Heart right ventricle (tissue), 16 donors: ENCODE measurements at regions not wholly inside any gene's neighbourhood (a gene's known extent, or its start where the extent isn't known, plus 50 kb on each side); places are given as distances from the start of the nearest gene placed in this dataset.
A peak's percentile ranks its signal among the peaks of the same experiment; 100 is the strongest.

Experiments
- ATAC-seq, 8 donors: fragments of 200-7000 bp; cut with Tn5 transposase; one replicate each; pipeline ENCODE4 v1.9.1; 2020; ENCODE audit warnings: mild to moderate bottlenecking in 8 of 8, moderate library complexity in 8 of 8, moderate number of reproducible peaks in 1 of 8
- DNase-seq, 2 donors: peaks; one replicate each; pipeline ENCODE4 v3.0.0-alpha.2; 2020
- H3K27ac ChIP-seq, 10 donors: fragments of 200-600 bp; sonication (generic) in 2 of 10; one replicate each; pipeline versions ENCODE4 v1.5.0 to v1.8.0; 2020 to 2022; ENCODE audit warnings: mild to moderate bottlenecking in 3 of 10
- H3K27me3 ChIP-seq, 7 donors: fragments of 200-600 bp; one replicate each; pipeline ENCODE4 v1.8.0; 2021 to 2022; ENCODE audit warnings: mild to moderate bottlenecking in 2 of 7
- H3K36me3 ChIP-seq, 9 donors: fragments of 200-600 bp; sonication (generic) in 1 of 9; one replicate each; pipeline versions ENCODE4 v1.5.0 to v1.8.0; 2020 to 2022; ENCODE audit warnings: mild to moderate bottlenecking in 2 of 9
- H3K4me1 ChIP-seq, 9 donors: fragments of 200-600 bp; sonication (generic) in 1 of 9; one replicate each; pipeline versions ENCODE4 v1.5.0 to v1.8.0; 2020 to 2022; ENCODE audit warnings: mild to moderate bottlenecking in 4 of 9
- H3K4me3 ChIP-seq, 10 donors: fragments of 200-600 bp; sonication (generic) in 2 of 10; one replicate each; pipeline versions ENCODE4 v1.5.0 to v1.8.0; 2020 to 2022; ENCODE audit warnings: mild to moderate bottlenecking in 7 of 10, moderate library complexity in 2 of 10
- H3K9me3 ChIP-seq, 11 donors: fragments of 200-600 bp in 10 of 11; sonication (generic) in 2 of 11; one replicate each; pipeline versions ENCODE4 v1.5.0 to v1.8.0; 2013 to 2022; ENCODE audit warnings: mild to moderate bottlenecking in 2 of 11, control low read depth in 1 of 11, moderate library complexity in 1 of 11
- CTCF ChIP-seq, 9 donors: fragments of 200-600 bp; sonication (generic) in 2 of 9; IDR thresholded peaks; one replicate each; pipeline versions ENCODE4 v1.5.0 to v1.8.0; 2021 to 2022; ENCODE audit warnings: antibody characterized with exemption in 9 of 9, mild to moderate bottlenecking in 5 of 9, moderate library complexity in 1 of 9
- whole genome bisulfite sequencing, 2 donors: extraction: QIAGEN DNeasy Blood & Tissue Kit; methylation state at CpG; one replicate each; pipeline ENCODE4 v1.1.7; 2013; ENCODE audit warnings: inconsistent platforms in 1 of 2; 5-methylcytosine and 5-hydroxymethylcytosine counted together
- intact Hi-C, 10 donors: fragments of 100-400 bp; cut with DNase I; formaldehyde crosslinking; loops; one replicate each; pipeline versions ENCODE4 v1.11.1 to v1.14.2; 2022
- donor health status: Arrhythmogenic right ventricular cardiomyopathy.
- donor health status: ischemic (EF 13 %, LVEDD 7.1; RV severe dilation, severe dysfunction).
- donor health status: healthy with polysubstance abuse.
- donor health status: DM: no; HTN: yes; CAD: no.
- donor health status: DM: no; HTN: no; CAD: no.
- donor health status: ischemic (EF 25% LVEDD 6.9; RV normal size, moderate dysfunction).
- donor health status: ischemic (EF 25% LVEDD 5.7; RV mildly dilated, moderate dysfunction).
- donor health status: healthy.
- donor health status: DM: yes; HTN: yes; CAD: no.
- donor health status: Ischemic cardiomyopathy.
- donor health status: ischemic (EF 35%, LVEDD 5.7; RV mildly dilated, moderate dysfunction).
- donor health status: nonischemic (EF 11% LVEDD 7.7; RV severe dilation, severe dysfunction).
- donor health status: DM: yes; HTN: yes; CAD: no.
- donor health status: PGD.
- donor health status: ischemic (EF 29% LVEDD 5.4; RV normal size, mild dysfunction).
- donor health status: nonischemic (EF 23%, LVEDD 6.1; RV moderate dilation, normal function).

GRCh38 chr6:170035044-170035443 lies 255.8 kb downstream of the DLL1 start:
- Histone ChIP-seq H3K4me3 (no peak overlapping the region), H3K9me3 (peaks cover 0 to 8% (median 0%) of the 10 kb centered on the region in 11 donors), H3K27ac (no peak overlapping the region), H3K36me3 (no peaks in the 10 kb centered on the region), H3K27me3 (no peaks in the 10 kb centered on the region), H3K4me1 (peaks cover 0 to 5% (median 0%) of the 10 kb centered on the region in 9 donors)
- DNase-seq, result no peak
- ATAC-seq, result no peak
- intact Hi-C loops, result no loop called here
- WGBS, 2 donors, result 90% methylated on average over 3 of the region's 3 CpGs
- no peak for TF ChIP-seq CTCF (IDR thresholded peaks at IDR 0.05)

GRCh38 chr6:170034294-170034693 lies 256.6 kb downstream of the DLL1 start:
- DNase-seq, result no peak
- intact Hi-C loops, result no loop called here
- no peak overlapping the region for H3K27ac ChIP-seq
- no peaks in the 10 kb centered on the region for H3K27me3 ChIP-seq
- ATAC-seq, result peak in 4 of 8 donors; percentile 39 to 66 (median 49)
- no peak overlapping the region for H3K4me3 ChIP-seq
- H3K4me1 ChIP-seq, result peaks cover 0 to 5% (median 0%) of the 10 kb centered on the region in 9 donors
- H3K36me3 ChIP-seq, result no peaks in the 10 kb centered on the region
- WGBS, 2 donors, result 77 to 82% methylated on average over 12 of the region's 12 CpGs
- TF ChIP-seq CTCF (IDR thresholded peaks at IDR 0.05), result no peak
- H3K9me3 ChIP-seq, result peaks cover 0 to 8% (median 0%) of the 10 kb centered on the region in 11 donors

- no peak for DNase-seq
- H3K4me3 ChIP-seq, result no peak overlapping the region
- H3K27ac ChIP-seq, result no peak overlapping the region
- no peak for TF ChIP-seq CTCF (IDR thresholded peaks at IDR 0.05)
- no peak for ATAC-seq
- 95 to 97% methylated on average over 4 of the region's 4 CpGs for WGBS, 2 donors
- H3K4me1 ChIP-seq, result peaks cover 0 to 5% (median 0%) of the 10 kb centered on the region in 9 donors
- no peaks in the 10 kb centered on the region for H3K27me3 ChIP-seq
- peaks cover 0 to 8% (median 0%) of the 10 kb centered on the region in 11 donors for H3K9me3 ChIP-seq
- no peaks in the 10 kb centered on the region for H3K36me3 ChIP-seq
- intact Hi-C loops, result no loop called here
Measured at GRCh38 chr6:170033666-170034065, 257.2 kb downstream of the DLL1 start.

GRCh38 chr6:170032706-170033309 lies 258.1 kb downstream of the DLL1 start:
- Histone ChIP-seq H3K36me3 (no peaks in the 10 kb centered on the region), H3K27me3 (no peaks in the 10 kb centered on the region), H3K4me3 (no peak overlapping the region), H3K4me1 (peaks cover 0 to 5% (median 0%) of the 10 kb centered on the region in 9 donors), H3K9me3 (peaks cover 0 to 8% (median 0%) of the 10 kb centered on the region in 11 donors), H3K27ac (no peak overlapping the region)
- no peak for DNase-seq
- ATAC-seq, result no peak
- intact Hi-C loops, result no loop called here
- WGBS, 2 donors, result 94 to 96% methylated on average over 9 of the region's 9 CpGs
- TF ChIP-seq CTCF (IDR thresholded peaks at IDR 0.05), result no peak
